ENCODE measurements at regions not wholly inside any gene's neighbourhood (a gene's known extent, or its start where the extent isn't known, plus 50 kb on each side); places are given as distances from the start of the nearest gene placed in this dataset.

GRCh38 chr2:136381245-136381644, 263.3 kb upstream of the CXCR4 start:
- H3K27ac ChIP-seq (ENCODE audit: low read depth, low read length) = no peak overlapping the region
- no peaks in the 10 kb centered on the region for H3K27me3 ChIP-seq (ENCODE audit: control insufficient read depth, insufficient read depth, low read length, poor library complexity, severe bottlenecking)
- Mint-ChIP-seq H3K36me3 (ENCODE audit: low read depth) (no peaks in the 10 kb centered on the region), H3K4me1 (peaks cover 20% of the 10 kb centered on the region), H3K27ac (no peak overlapping the region), H3K9me3 (no peaks in the 10 kb centered on the region), H3K4me3 (no peak overlapping the region), H3K27me3 (ENCODE audit: insufficient read depth) (peaks cover 4% of the 10 kb centered on the region)
- peaks cover 9% of the 10 kb centered on the region for H3K4me1 ChIP-seq (ENCODE audit: control insufficient read depth, insufficient read depth, low read length)
- peak; percentile 45 for TF ChIP-seq CTCF (conservative IDR thresholded peaks at IDR 0.05)
- H3K9me3 ChIP-seq (ENCODE audit: control insufficient read depth, low read length) = no peaks in the 10 kb centered on the region
- DNase-seq = no peak
- no peak overlapping the region for H3K4me3 ChIP-seq (ENCODE audit: low read length)
- no peaks in the 10 kb centered on the region for H3K36me3 ChIP-seq (ENCODE audit: control insufficient read depth, insufficient read depth, low read length)
- H3K9ac ChIP-seq (ENCODE audit: extremely low read depth, low read length, poor library complexity, severe bottlenecking) = no peak overlapping the region
- 80 to 94% methylated on average over 1 of the region's 1 CpG for WGBS, 2 experiments (ENCODE audit: insufficient coverage in 1 of 2, insufficient read length in 1 of 2)

GRCh38 chr2:136378712-136379595, 261.0 kb upstream of the CXCR4 start:
- H3K9me3 ChIP-seq (ENCODE audit: control insufficient read depth, low read length) = no peaks in the 10 kb centered on the region
- H3K4me1 ChIP-seq (ENCODE audit: control insufficient read depth, insufficient read depth, low read length) = no peaks in the 10 kb centered on the region
- WGBS, 2 experiments (ENCODE audit: insufficient coverage in 1 of 2, insufficient read length in 1 of 2) = 50 to 72% methylated on average over 2 to 4 of the region's 4 CpGs
- Mint-ChIP-seq H3K9me3 (no peaks in the 10 kb centered on the region), H3K27me3 (ENCODE audit: insufficient read depth) (peaks cover 4% of the 10 kb centered on the region), H3K4me3 (no peak overlapping the region), H3K27ac (no peak overlapping the region), H3K36me3 (ENCODE audit: low read depth) (no peaks in the 10 kb centered on the region), H3K4me1 (peaks cover 12% of the 10 kb centered on the region)
- no peak overlapping the region for H3K9ac ChIP-seq (ENCODE audit: extremely low read depth, low read length, poor library complexity, severe bottlenecking)
- peak; percentile 91 for TF ChIP-seq CTCF (conservative IDR thresholded peaks at IDR 0.05)
- no peak overlapping the region for H3K27ac ChIP-seq (ENCODE audit: low read depth, low read length)
- H3K36me3 ChIP-seq (ENCODE audit: control insufficient read depth, insufficient read depth, low read length) = no peaks in the 10 kb centered on the region
- no peak overlapping the region for H3K4me3 ChIP-seq (ENCODE audit: low read length)
- peak; percentile 90 for DNase-seq
- no peaks in the 10 kb centered on the region for H3K27me3 ChIP-seq (ENCODE audit: control insufficient read depth, insufficient read depth, low read length, poor library complexity, severe bottlenecking)

- peaks cover 12% of the 10 kb centered on the region for H3K4me1 Mint-ChIP-seq
- WGBS, 2 experiments (ENCODE audit: insufficient coverage in 1 of 2, insufficient read length in 1 of 2) = 96 to 98% methylated on average over 5 to 7 of the region's 7 CpGs
- no peaks in the 10 kb centered on the region for H3K36me3 Mint-ChIP-seq (ENCODE audit: low read depth)
- H3K4me3 Mint-ChIP-seq = no peak overlapping the region
- H3K9ac ChIP-seq (ENCODE audit: extremely low read depth, low read length, poor library complexity, severe bottlenecking) = no peak overlapping the region
- H3K27me3 ChIP-seq (ENCODE audit: control insufficient read depth, insufficient read depth, low read length, poor library complexity, severe bottlenecking) = no peaks in the 10 kb centered on the region
- TF ChIP-seq CTCF (conservative IDR thresholded peaks at IDR 0.05) = no peak
- H3K36me3 ChIP-seq (ENCODE audit: control insufficient read depth, insufficient read depth, low read length) = no peaks in the 10 kb centered on the region
- H3K9me3 Mint-ChIP-seq = no peaks in the 10 kb centered on the region
- no peaks in the 10 kb centered on the region for H3K4me1 ChIP-seq (ENCODE audit: control insufficient read depth, insufficient read depth, low read length)
- no peak overlapping the region for H3K27ac ChIP-seq (ENCODE audit: low read depth, low read length)
- no peak overlapping the region for H3K4me3 ChIP-seq (ENCODE audit: low read length)
- no peaks in the 10 kb centered on the region for H3K9me3 ChIP-seq (ENCODE audit: control insufficient read depth, low read length)
- no peak for DNase-seq
- no peak overlapping the region for H3K27ac Mint-ChIP-seq
- peaks cover 4% of the 10 kb centered on the region for H3K27me3 Mint-ChIP-seq (ENCODE audit: insufficient read depth)
Observed at GRCh38 chr2:136377423-136378382, 259.8 kb upstream of the CXCR4 start.
